ENCODE measurements at regions not wholly inside any gene's neighbourhood (a gene's known extent, or its start where the extent isn't known, plus 50 kb on each side); places are given as distances from the start of the nearest gene placed in this dataset.

GRCh38 chr15:35308802-35309201, 223.7 kb upstream of the NANOGP8 start:
- no peak for DNase-seq (ENCODE audit: extremely low spot score)
- ChIA-PET CTCF (interaction anchor here (1.0 to 1.7 kb wide), 2 partner anchors 13 to 20 kb away, joined by 3 to 4 read pairs; no protein-coding TSS in a partner anchor), POLR2A (no interaction called here)
- no peak for TF ChIP-seq CTCF (IDR thresholded peaks at IDR 0.05; ENCODE audit: control extremely low read depth, extremely low read depth, low read depth, missing control alignments)

- DNase-seq (ENCODE audit: extremely low spot score): no peak
- ChIA-PET CTCF (interaction anchor here (1.0 to 1.7 kb wide), 2 partner anchors 14 to 19 kb away, joined by 3 to 4 read pairs; no protein-coding TSS in a partner anchor), POLR2A (no interaction called here)
- TF ChIP-seq CTCF (IDR thresholded peaks at IDR 0.05; ENCODE audit: control extremely low read depth, extremely low read depth, low read depth, missing control alignments): no peak
Observed at GRCh38 chr15:35307676-35308075, 222.6 kb upstream of the NANOGP8 start.

- POLR2A ChIA-PET: no interaction called here
- CTCF ChIA-PET: no interaction called here
Observed at GRCh38 chr15:35307026-35307425, 221.9 kb upstream of the NANOGP8 start.

GRCh38 chr15:35306361-35306981, 221.4 kb upstream of the NANOGP8 start:
- TF ChIP-seq CTCF (IDR thresholded peaks at IDR 0.05; ENCODE audit: control extremely low read depth, extremely low read depth, low read depth, missing control alignments): no peak
- POLR2A ChIA-PET: no interaction called here
- CTCF ChIA-PET: interaction anchor here (0.9 to 2.0 kb wide), 4 partner anchors 12 to 27 kb away, joined by 3 to 7 read pairs (median 4); no protein-coding TSS in a partner anchor

More at GRCh38 chr15:35307026-35307425, 221.9 kb upstream of the NANOGP8 start:
- DNase-seq (ENCODE audit: extremely low spot score): no peak
- no peak for TF ChIP-seq CTCF (IDR thresholded peaks at IDR 0.05; ENCODE audit: control extremely low read depth, extremely low read depth, low read depth, missing control alignments)

GRCh38 chr15:35305946-35306345, 220.9 kb upstream of the NANOGP8 start:
- ChIA-PET CTCF (interaction anchor here (0.9 to 2.0 kb wide), 4 partner anchors 11 to 28 kb away, joined by 3 to 7 read pairs (median 4); no protein-coding TSS in a partner anchor), POLR2A (no interaction called here)
- no peak for TF ChIP-seq CTCF (IDR thresholded peaks at IDR 0.05; ENCODE audit: control extremely low read depth, extremely low read depth, low read depth, missing control alignments)
- DNase-seq (ENCODE audit: extremely low spot score): no peak

More at GRCh38 chr15:35306361-35306981, 221.4 kb upstream of the NANOGP8 start:
- DNase-seq (ENCODE audit: extremely low spot score): no peak

GRCh38 chr15:35305031-35305550, 220.0 kb upstream of the NANOGP8 start:
- TF ChIP-seq CTCF (IDR thresholded peaks at IDR 0.05; ENCODE audit: control extremely low read depth, extremely low read depth, low read depth, missing control alignments): no peak
- CTCF ChIA-PET: interaction anchor here (1.4 to 2.0 kb wide), 3 partner anchors 11 to 24 kb away, joined by 3 to 7 read pairs (median 5); no protein-coding TSS in a partner anchor
- DNase-seq (ENCODE audit: extremely low spot score): no peak
- POLR2A ChIA-PET: no interaction called here
